ENCODE measurements at regions not wholly inside any gene's neighbourhood (a gene's known extent, or its start where the extent isn't known, plus 50 kb on each side); places are given as distances from the start of the nearest gene placed in this dataset.

GRCh38 chr9:108363311-108363710, 492.5 kb downstream of the ACTL7B start:
- Mint-ChIP-seq H3K9me3 (ENCODE audit: low read depth, unreplicated experiment) (no peaks in the 10 kb centered on the region), H3K4me3 (ENCODE audit: low read depth, unreplicated experiment) (no peak overlapping the region), H3K36me3 (ENCODE audit: insufficient read depth, unreplicated experiment) (no peaks in the 10 kb centered on the region), H3K4me1 (ENCODE audit: low read depth, unreplicated experiment) (no peaks in the 10 kb centered on the region), H3K27ac (ENCODE audit: unreplicated experiment) (no peak overlapping the region), H3K27me3 (ENCODE audit: unreplicated experiment) (no peaks in the 10 kb centered on the region)
- intact Hi-C loops (cut with micrococcal nuclease; ENCODE audit: unreplicated experiment): no loop called here
- TF ChIP-seq CTCF (IDR thresholded peaks at IDR 0.05; ENCODE audit: unreplicated experiment): no peak
- DNase-seq: no peak
- no TSS peak for BruUV-seq (replicated peaks)
- CTCF ChIA-PET: no interaction called here

GRCh38 chr9:108360304-108360703, 495.5 kb downstream of the ACTL7B start:
- H3K27ac Mint-ChIP-seq (ENCODE audit: unreplicated experiment): no peak overlapping the region
- H3K9me3 Mint-ChIP-seq (ENCODE audit: low read depth, unreplicated experiment): no peaks in the 10 kb centered on the region
- no peaks in the 10 kb centered on the region for H3K36me3 Mint-ChIP-seq (ENCODE audit: insufficient read depth, unreplicated experiment)
- H3K27me3 Mint-ChIP-seq (ENCODE audit: unreplicated experiment): no peaks in the 10 kb centered on the region
- no peak for DNase-seq
- TF ChIP-seq CTCF (IDR thresholded peaks at IDR 0.05; ENCODE audit: unreplicated experiment): no peak
- H3K4me3 Mint-ChIP-seq (ENCODE audit: low read depth, unreplicated experiment): no peak overlapping the region
- H3K4me1 Mint-ChIP-seq (ENCODE audit: low read depth, unreplicated experiment): no peaks in the 10 kb centered on the region
- intact Hi-C loops (cut with micrococcal nuclease; ENCODE audit: unreplicated experiment): no loop called here
- BruUV-seq (replicated peaks): no TSS peak
- CTCF ChIA-PET: no interaction called here

- Mint-ChIP-seq H3K27me3 (ENCODE audit: unreplicated experiment) (no peaks in the 10 kb centered on the region), H3K9me3 (ENCODE audit: low read depth, unreplicated experiment) (no peaks in the 10 kb centered on the region), H3K27ac (ENCODE audit: unreplicated experiment) (no peak overlapping the region), H3K4me3 (ENCODE audit: low read depth, unreplicated experiment) (no peak overlapping the region), H3K36me3 (ENCODE audit: insufficient read depth, unreplicated experiment) (no peaks in the 10 kb centered on the region), H3K4me1 (ENCODE audit: low read depth, unreplicated experiment) (peaks cover 6% of the 10 kb centered on the region)
- no peak for TF ChIP-seq CTCF (IDR thresholded peaks at IDR 0.05; ENCODE audit: unreplicated experiment)
- intact Hi-C loops (cut with micrococcal nuclease; ENCODE audit: unreplicated experiment): no loop called here
- BruUV-seq (replicated peaks): no TSS peak
- CTCF ChIA-PET: no interaction called here
- no peak for DNase-seq
Observed at GRCh38 chr9:108356806-108357205, 499.0 kb downstream of the ACTL7B start.

- H3K9me3 Mint-ChIP-seq (ENCODE audit: low read depth, unreplicated experiment): no peaks in the 10 kb centered on the region
- CTCF ChIA-PET: interaction anchor here (0.9 kb wide), 1 partner anchor 79 kb away, joined by 3 read pairs; no protein-coding TSS in a partner anchor
- peaks cover 8% of the 10 kb centered on the region for H3K4me1 Mint-ChIP-seq (ENCODE audit: low read depth, unreplicated experiment)
- no peaks in the 10 kb centered on the region for H3K27me3 Mint-ChIP-seq (ENCODE audit: unreplicated experiment)
- DNase-seq: peak; percentile 1
- BruUV-seq (replicated peaks): no TSS peak
- intact Hi-C loops (cut with micrococcal nuclease; ENCODE audit: unreplicated experiment): no loop called here
- no peaks in the 10 kb centered on the region for H3K36me3 Mint-ChIP-seq (ENCODE audit: insufficient read depth, unreplicated experiment)
- H3K4me3 Mint-ChIP-seq (ENCODE audit: low read depth, unreplicated experiment): no peak overlapping the region
- no peak overlapping the region for H3K27ac Mint-ChIP-seq (ENCODE audit: unreplicated experiment)
- TF ChIP-seq CTCF (IDR thresholded peaks at IDR 0.05; ENCODE audit: unreplicated experiment): no peak
Observed at GRCh38 chr9:108351571-108351970, 504.2 kb downstream of the ACTL7B start.
